ENCODE measurements at regions not wholly inside any gene's neighbourhood (a gene's known extent, or its start where the extent isn't known, plus 50 kb on each side); places are given as distances from the start of the nearest gene placed in this dataset.
A peak's percentile ranks its signal among the peaks of the same experiment; 100 is the strongest.
"Not testable (repeated sequence)": the region's sequence is repeated elsewhere in the genome, so short reads cannot be mapped to it uniquely, and the experiment has no call there.

DNA sequence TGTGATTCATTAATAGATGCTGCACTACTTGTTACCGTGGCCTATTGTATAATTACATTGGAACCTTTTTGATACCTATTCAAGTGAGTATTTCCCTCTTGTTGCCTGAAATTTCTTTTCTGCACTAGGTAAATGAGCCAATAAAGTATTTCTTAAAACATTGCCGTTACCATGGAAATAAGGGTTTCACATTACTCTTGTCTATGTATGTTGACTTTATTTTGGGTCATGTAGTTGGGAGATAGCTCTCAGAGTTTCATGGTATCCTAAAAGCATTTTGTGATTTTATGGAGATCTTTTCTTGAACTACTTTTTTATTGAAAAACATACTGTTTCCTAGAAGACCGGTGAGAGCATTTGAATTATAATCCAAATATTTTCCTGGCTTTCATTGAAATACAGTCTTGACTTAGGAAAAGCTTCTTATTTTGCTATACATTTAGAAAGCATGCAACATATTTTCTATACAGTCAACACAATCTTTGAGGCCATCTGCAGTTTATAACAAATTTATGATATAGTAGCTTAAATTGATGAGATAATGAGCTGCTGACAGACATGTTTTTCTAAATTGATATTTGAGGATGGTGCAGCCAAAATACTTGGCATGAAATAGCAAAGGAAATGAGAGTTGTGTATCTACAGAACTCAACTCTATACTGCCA, 650.4 kb downstream of the RFPL4B start:
- DNase-seq: no peak

DNA sequence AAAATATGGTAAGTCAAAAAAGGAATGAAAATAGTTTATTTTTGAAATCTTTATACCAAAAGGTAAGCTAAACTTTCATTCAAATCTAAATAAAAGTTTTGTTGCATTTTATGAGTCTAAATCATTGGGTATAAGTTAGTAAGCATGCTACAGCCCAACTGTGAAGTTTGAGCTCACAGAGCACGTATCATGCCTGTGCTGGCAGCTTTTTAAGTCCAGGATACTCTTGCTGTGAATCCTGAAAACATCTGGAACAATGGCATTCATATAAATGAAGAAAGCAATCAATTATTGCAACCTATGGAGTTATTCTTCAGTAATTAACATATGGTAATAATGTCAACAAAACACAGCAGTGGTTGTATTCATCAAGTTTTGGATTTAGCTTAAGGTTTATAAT, 656.9 kb downstream of the RFPL4B start:
- DNase-seq: no peak

GRCh38 chr6:113004470-113005270, 657.5 kb downstream of the RFPL4B start:
- DNase-seq: no peak

GRCh38 chr6:113006494-113006893, 659.4 kb downstream of the RFPL4B start:
- no peak for DNase-seq

DNA sequence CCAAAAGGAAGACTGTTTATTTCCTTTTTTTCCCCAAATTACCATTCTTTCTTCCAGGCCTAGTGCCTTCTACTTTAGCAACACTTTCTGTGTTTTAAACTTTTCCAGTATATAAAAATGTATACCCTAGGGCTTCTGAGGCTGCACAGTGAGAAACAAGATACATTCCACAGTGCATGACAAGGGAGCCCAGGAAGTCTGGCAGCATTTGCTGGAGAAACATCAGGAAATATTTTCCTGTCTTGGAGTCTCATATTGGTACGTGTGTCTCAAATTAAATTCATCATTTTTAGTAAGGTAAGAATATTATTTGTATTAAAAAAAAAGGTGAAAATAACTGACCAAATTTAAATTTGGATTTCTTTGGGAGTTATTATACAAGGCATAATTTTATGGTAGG, 662.6 kb downstream of the RFPL4B start:
- DNase-seq: no peak

DNA sequence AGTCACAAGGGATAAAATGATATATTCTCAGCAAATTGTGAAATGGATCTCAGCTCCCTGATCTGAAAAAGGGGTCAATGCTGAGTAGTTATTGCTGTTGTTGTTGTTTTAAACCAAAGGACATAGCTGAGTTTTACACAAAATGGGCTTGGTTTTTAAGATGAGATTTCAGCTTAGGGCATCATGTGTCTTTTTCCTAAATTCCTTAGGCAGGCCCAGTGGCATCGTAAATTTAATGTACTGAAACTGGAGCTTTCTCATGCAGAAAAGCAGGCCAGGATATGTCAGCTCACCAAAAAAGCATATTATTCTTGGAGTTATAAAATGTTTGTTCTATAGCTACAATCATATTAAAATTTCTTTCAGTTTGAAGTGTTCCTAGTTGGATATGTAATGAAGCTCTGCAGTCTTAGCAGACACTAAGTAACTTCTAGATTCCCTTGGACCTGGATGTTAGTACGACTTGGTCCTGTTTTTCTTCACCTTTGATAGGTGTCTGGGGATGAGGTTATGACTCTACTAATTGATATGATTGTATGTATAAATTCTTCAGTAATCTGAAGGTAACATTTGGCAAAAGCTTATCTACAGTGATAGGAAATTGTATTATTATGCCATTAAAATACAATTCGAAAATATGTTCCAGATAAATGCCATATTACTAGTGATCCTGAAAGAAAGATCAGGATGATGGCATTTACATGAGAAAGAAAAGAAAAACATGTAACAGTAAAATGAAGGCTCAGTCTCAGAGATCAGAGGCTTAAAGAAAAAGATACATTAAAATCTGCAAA, 663.3 kb downstream of the RFPL4B start:
- DNase-seq: no peak

DNA sequence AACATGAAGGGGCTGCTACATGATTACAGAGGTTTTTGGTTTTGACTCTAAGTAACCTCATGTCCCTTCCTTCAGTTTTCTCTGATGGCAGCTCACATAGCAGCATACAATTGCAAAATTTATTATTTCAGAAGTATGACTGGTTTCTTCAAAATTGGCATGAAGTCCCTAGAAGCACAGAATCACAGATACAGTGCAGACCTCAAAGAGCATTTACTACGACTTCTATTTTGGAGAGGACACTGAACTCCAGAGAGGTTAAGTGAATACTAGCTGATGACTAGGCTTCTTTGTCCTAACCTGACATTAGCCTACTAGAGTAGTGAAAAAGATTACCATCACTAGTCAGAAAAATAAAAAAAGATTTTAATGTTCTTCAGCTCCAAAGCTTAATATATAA, 664.3 kb downstream of the RFPL4B start:
- DNase-seq: no peak

GRCh38 chr6:113011801-113012200, 664.7 kb downstream of the RFPL4B start:
- DNase-seq: no peak

GRCh38 chr6:113015249-113015648, 668.1 kb downstream of the RFPL4B start:
- DNase-seq: no peak

DNA sequence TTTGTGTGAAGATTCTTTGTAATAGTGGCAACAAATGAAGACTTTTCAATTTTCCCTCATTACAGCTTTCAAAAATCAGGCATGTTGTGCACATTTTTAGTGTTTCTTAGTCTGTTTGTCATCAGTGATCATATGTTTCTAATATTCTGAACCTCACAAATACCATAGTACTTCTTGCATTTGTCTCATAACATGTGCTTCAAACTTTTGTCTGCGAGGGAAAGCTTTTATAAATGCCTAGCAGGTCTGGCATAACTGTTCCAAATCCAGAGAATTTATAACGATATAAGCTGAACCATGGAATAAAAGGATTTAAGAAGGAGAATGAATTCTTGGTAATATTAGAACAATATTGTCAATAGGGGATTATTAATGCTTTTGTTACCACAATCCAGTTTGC, 670.2 kb downstream of the RFPL4B start:
- no peak for DNase-seq

- peak in 3 of 14 donors; percentile 6 to 10 (median 8) for DNase-seq
Observed at GRCh38 chr6:113018351-113019151, 671.4 kb downstream of the RFPL4B start.

DNA sequence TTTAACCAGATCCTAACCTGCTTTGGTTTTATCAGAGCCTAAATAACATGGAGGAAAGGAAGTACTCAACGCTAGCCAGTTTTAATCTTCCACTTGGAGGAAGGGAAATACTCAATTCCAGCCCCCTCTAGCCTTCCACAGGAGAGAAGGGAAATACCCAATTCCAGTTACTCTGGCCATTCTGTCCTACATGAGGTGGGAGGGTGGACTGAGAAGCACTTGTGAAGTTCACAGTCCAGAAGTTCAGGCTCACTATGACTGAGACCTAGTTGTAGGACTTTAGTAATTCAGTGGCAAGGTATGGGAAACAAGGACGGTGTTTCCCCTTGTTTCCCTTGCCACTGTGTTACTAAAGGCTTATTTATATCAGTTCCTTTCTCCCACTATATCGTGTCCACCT, 672.0 kb downstream of the RFPL4B start:
- DNase-seq: no peak

- DNase-seq: no peak
Observed at GRCh38 chr6:113027780-113028179, 680.6 kb downstream of the RFPL4B start.

- not testable (repeated sequence) for DNase-seq
Observed at GRCh38 chr6:113029161-113029560, 682.0 kb downstream of the RFPL4B start.

DNA sequence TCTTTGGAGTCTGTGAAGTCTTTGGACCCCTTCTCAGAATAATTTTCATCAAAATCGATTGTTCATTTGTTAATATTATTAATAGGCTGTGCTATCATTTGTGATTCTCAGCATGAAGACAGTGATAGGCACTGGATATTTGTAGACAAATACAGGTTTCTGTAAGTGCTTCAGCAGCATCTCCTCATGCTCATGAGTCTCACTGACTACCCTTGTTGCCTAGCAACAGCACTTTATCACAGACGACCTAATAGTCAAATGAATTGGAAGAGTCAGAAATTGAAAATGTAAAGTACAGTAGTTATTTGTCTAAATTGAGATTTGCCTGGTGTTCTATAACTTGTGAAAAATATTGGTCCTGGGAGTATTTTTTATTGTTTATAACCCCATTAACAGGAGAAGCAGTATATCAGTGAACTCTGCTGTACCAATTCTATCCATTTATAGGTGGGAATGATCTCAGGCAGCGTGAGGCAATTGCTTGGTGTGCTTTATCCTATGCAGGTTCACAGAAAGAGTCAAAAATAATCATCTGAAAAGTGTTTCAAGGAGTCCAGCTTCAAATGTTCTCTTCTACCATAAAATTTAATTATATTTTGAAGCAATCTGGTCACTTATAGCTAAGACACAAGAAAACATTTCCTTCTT, 684.6 kb downstream of the RFPL4B start:
- no peak for DNase-seq

DNA sequence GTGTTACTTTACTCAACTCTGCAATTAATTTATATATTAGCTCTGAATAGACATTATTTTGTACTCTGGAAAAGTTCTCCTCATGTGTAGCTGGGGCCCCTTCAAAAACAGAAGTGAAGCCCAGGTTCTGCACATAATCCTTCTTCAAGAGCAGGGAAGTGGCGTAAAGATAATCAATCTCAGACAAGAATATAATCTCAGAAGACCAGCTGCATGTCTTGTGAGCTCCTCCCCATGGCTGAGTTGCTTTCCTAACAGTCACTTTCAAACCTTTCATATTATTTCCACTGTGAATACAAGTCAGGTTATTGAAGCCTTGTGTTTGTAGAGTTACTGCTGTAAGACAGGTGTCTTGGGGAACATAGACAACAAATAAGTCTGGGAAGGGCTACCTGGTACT, 691.9 kb downstream of the RFPL4B start:
- no peak for DNase-seq

GRCh38 chr6:113047148-113047547, 700.0 kb downstream of the RFPL4B start:
- no peak for DNase-seq

GRCh38 chr6:113047932-113048331, 700.8 kb downstream of the RFPL4B start:
- no peak for DNase-seq

DNA sequence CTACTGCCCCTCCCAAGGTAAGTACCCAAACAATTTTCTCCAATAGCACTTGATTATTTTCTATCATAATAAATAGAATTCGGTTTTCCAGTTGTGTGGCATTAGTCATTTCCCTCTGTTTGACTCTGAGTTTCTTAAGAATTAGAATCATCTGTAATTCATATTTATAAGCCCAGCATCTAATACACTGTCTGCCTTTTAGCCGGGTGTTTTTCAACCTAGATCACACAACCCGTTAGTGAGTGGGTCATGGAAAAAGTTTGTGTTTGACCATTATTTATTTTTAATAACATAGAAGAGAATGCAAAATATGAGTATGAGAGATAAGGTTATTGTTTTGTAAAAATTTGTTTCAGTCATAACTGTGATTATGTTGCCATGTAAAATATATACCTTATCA, 701.6 kb downstream of the RFPL4B start:
- DNase-seq: no peak

GRCh38 chr6:113049190-113049589, 702.1 kb downstream of the RFPL4B start:
- no peak for DNase-seq

DNA sequence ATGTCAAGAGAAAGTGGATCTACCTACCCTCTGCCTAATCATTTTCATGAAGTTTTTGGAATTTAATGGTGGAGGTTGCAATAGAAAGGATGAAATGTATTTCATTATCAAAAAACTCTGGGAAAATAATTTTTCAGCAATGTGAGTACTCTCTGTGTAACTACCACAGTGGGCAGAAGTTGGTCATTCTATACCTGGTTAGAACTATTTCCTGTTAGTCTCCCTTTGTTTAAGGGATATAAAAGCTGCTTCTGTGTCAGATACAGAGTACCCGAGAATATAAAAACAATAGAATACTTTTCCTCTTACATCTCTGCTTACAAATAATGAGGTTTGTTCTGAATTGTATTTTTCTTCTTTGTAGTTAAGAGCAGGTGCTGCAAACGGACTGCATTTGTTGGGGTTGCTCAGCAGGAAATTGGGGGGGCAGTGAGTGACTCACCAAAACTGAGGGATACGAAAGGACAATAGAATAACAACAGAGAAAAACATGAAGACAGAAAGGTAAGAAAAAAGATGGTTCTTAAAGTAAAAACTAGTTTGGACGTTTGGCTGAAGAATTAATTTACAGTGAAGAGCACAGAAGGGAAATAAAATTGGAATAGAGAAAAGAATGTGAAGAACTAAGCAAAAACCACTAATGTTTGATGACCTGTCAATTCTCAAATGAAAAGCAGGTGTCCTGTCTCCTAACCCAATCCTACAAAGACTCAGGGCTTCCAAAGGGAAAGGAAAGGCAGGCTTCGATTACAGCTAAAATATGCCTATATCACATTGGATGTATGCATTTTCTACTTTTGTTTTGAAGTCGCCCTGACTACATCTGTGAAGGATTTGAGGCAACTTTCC, 703.1 kb downstream of the RFPL4B start:
- no peak for DNase-seq

Data from C1 segment of cervical spinal cord (tissue), 14 donors.